ENCODE measurements at regions not wholly inside any gene's neighbourhood (a gene's known extent, or its start where the extent isn't known, plus 50 kb on each side); places are given as distances from the start of the nearest gene placed in this dataset.
"Not testable (repeated sequence)": the region's sequence is repeated elsewhere in the genome, so short reads cannot be mapped to it uniquely, and the experiment has no call there.

DNA sequence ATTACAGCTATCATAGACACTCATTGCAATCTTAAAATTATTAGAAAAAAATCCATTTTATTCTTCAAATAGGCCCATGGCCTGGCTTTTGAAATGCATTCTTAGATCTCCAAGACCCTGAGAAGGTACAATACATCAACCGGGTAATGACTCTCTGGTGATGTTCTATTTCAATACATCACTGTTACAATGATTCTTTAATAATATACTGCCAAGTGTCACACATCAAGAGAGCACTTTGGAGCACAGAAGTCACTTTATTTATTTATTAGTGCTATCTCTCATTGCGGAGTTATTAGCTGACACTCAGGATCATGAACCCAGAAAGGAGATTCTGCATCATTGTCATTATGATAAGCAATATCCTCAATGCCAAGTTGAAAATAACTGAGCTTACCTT is 748.5 kb upstream of the MBL2 start:
- no peak overlapping the region for H3K4me3 Mint-ChIP-seq (ENCODE audit: low read depth)
- peaks cover 2% of the 10 kb centered on the region for H3K36me3 Mint-ChIP-seq (ENCODE audit: insufficient read depth)
- peaks cover 15% of the 10 kb centered on the region for H3K9me3 Mint-ChIP-seq (ENCODE audit: low read depth)
- H3K27me3 Mint-ChIP-seq, result no peaks in the 10 kb centered on the region
- H3K4me1 Mint-ChIP-seq (ENCODE audit: low read depth), result no peaks in the 10 kb centered on the region
- H3K27ac Mint-ChIP-seq, result no peak overlapping the region
- TF ChIP-seq, protein P1, sequence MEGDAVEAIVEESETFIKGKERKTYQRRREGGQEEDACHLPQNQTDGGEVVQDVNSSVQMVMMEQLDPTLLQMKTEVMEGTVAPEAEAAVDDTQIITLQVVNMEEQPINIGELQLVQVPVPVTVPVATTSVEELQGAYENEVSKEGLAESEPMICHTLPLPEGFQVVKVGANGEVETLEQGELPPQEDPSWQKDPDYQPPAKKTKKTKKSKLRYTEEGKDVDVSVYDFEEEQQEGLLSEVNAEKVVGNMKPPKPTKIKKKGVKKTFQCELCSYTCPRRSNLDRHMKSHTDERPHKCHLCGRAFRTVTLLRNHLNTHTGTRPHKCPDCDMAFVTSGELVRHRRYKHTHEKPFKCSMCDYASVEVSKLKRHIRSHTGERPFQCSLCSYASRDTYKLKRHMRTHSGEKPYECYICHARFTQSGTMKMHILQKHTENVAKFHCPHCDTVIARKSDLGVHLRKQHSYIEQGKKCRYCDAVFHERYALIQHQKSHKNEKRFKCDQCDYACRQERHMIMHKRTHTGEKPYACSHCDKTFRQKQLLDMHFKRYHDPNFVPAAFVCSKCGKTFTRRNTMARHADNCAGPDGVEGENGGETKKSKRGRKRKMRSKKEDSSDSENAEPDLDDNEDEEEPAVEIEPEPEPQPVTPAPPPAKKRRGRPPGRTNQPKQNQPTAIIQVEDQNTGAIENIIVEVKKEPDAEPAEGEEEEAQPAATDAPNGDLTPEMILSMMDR (IDR thresholded peaks at IDR 0.05; ENCODE audit: unreplicated experiment), result no peak
- DNase-seq (ENCODE audit: low spot score, unreplicated experiment), result no peak

DNA sequence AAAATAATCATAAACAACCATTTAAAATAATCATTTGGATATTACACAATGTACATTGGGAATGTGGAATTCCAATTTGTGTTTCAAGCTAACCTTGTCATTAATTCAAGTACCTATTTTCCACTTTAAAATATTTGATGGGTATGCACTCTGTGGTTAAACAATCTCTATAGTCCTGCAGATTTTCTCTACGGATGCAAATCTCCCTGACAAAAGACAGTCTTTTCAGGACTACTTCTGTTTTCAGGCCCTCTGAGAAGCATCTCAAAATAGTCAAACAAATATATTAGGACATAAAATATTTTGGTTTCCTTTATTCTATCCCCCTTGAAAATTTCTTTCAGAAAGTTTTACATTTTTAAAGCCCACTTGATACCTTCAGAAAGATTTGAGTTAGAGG is 735.6 kb upstream of the MBL2 start:
- Mint-ChIP-seq H3K36me3 (ENCODE audit: insufficient read depth) (no peaks in the 10 kb centered on the region), H3K27me3 (no peaks in the 10 kb centered on the region), H3K4me1 (ENCODE audit: low read depth) (peaks cover 12% of the 10 kb centered on the region), H3K27ac (no peak overlapping the region), H3K9me3 (ENCODE audit: low read depth) (peaks cover 9% of the 10 kb centered on the region), H3K4me3 (ENCODE audit: low read depth) (no peak overlapping the region)
- no peak for DNase-seq (ENCODE audit: low spot score, unreplicated experiment)
- TF ChIP-seq, protein P1 (IDR thresholded peaks at IDR 0.05; ENCODE audit: unreplicated experiment), result no peak

DNA sequence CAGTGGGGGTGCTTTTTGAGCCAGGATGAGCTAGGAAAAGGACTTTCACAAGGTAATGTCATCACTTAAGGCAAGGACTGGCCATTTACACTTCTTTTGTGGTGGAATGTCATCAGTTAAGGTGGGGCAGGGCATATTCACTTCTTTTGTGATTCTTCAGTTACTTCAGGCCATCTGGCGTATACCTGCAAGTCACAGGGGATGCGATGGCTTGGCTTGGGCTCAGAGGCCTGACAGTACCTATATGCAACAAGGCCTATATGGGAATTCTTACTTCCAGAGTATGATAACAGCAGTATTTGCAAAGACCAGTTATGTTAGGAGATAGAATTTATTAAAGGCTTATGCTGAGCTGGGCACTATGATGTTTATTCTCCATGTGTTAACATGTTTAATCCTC is 731.9 kb upstream of the MBL2 start:
- not testable (repeated sequence) for H3K27ac Mint-ChIP-seq; H3K36me3 Mint-ChIP-seq (ENCODE audit: insufficient read depth); DNase-seq (ENCODE audit: low spot score, unreplicated experiment); H3K27me3 Mint-ChIP-seq; H3K4me3 Mint-ChIP-seq (ENCODE audit: low read depth)
- Mint-ChIP-seq H3K9me3 (ENCODE audit: low read depth) (peaks cover 20% of the 10 kb centered on the region), H3K4me1 (ENCODE audit: low read depth) (peaks cover 12% of the 10 kb centered on the region)

DNA sequence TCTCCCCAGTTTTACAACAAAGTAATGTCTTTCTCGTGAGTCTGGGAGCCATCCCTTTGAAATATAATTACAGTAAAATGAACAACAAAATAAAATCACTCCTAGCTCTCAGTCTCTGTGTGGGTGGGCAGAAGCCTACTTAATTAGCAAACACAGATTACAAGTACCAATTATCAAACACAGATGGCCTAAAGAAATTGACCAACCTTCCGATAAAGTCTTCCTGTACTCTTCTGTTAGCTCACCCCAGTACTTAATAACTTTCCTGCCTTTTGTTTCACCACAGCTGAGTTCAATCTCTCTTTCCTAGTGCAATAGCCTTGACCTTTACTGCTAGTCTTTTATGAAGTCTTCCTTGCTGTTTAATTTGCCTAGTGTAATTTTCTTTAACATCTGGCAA is 719.2 kb upstream of the MBL2 start:
- H3K36me3 Mint-ChIP-seq (ENCODE audit: insufficient read depth), result no peaks in the 10 kb centered on the region
- H3K9me3 Mint-ChIP-seq (ENCODE audit: low read depth), result peaks cover 9% of the 10 kb centered on the region
- no peak overlapping the region for H3K4me3 Mint-ChIP-seq (ENCODE audit: low read depth)
- no peak for DNase-seq (ENCODE audit: low spot score, unreplicated experiment)
- TF ChIP-seq, protein P1 (IDR thresholded peaks at IDR 0.05; ENCODE audit: unreplicated experiment), result no peak
- H3K4me1 Mint-ChIP-seq (ENCODE audit: low read depth), result no peaks in the 10 kb centered on the region
- no peaks in the 10 kb centered on the region for H3K27me3 Mint-ChIP-seq
- H3K27ac Mint-ChIP-seq, result peak overlapping the region; percentile 4

DNA sequence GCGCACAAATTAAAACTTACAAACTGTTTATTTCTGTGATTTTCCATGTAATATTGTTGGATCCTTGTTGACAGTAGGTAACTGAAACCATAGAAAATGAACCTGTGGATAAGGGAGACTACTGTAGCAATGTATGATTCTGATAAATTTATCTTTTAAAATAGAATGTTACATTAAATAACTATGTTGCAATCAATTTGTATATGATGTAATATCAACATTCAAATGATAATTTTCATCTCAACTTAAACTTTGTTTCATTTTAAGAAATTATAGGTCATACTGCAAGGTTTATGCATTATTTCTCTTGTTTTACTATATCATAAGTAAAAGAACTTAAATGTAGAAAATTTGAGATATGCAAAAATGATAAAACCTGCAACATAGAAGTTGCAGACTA is 718.0 kb upstream of the MBL2 start:
- Mint-ChIP-seq H3K27ac (no peak overlapping the region), H3K4me1 (ENCODE audit: low read depth) (no peaks in the 10 kb centered on the region), H3K36me3 (ENCODE audit: insufficient read depth) (peaks cover 3% of the 10 kb centered on the region), H3K4me3 (ENCODE audit: low read depth) (no peak overlapping the region), H3K27me3 (no peaks in the 10 kb centered on the region), H3K9me3 (ENCODE audit: low read depth) (peaks cover 16% of the 10 kb centered on the region)
- no peak for DNase-seq (ENCODE audit: low spot score, unreplicated experiment)
- TF ChIP-seq, protein P1 (IDR thresholded peaks at IDR 0.05; ENCODE audit: unreplicated experiment), result no peak

DNA sequence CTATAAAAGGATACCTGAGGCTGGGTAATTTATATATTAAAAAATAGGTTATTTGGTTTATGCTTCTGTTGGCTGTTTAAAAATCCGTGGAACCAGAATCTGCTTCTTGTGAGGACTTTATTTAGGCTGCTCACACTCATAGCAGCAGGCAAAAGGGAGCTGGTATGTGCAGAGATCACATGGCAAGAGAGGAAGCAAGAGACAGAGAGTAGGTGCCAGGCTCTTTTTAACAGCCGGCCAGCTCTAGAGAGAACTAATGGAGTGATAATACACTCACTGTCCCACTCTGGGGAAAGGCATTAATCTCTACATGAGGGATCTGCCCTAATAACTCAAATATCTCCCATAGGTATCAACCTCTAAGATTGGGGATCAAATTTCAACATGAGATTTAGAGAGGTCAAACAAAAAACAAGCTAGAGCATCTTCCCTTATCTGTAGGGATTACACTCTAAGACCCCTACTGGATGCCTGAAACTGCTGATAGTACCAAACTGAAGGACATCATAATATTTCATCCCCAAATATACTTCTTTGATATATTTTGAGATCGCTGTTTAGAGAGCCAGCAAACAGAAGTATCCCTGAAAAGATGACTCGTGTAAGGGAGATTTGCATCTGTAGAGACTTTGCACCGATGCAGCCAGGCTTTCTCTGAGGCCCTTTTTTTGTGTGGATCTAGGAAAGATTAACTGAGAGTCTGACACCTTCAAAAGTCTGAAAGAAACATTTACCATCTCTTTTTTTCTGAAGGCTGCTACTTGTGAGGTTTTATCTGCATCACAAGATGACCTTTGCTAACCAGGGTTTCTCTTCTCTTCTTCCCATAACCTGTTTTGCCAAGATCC is 717.0 kb upstream of the MBL2 start:
- H3K9me3 Mint-ChIP-seq (ENCODE audit: low read depth), result peaks cover 21% of the 10 kb centered on the region
- no peak overlapping the region for H3K27ac Mint-ChIP-seq
- no peak overlapping the region for H3K4me3 Mint-ChIP-seq (ENCODE audit: low read depth)
- TF ChIP-seq, protein P1 (IDR thresholded peaks at IDR 0.05; ENCODE audit: unreplicated experiment), result no peak
- H3K4me1 Mint-ChIP-seq (ENCODE audit: low read depth), result no peaks in the 10 kb centered on the region
- no peaks in the 10 kb centered on the region for H3K27me3 Mint-ChIP-seq
- no peak for DNase-seq (ENCODE audit: low spot score, unreplicated experiment)
- peaks cover 3% of the 10 kb centered on the region for H3K36me3 Mint-ChIP-seq (ENCODE audit: insufficient read depth)

Measured in progenitor cell of endocrine pancreas (in vitro differentiated cells).